ENCODE measurements at regions not wholly inside any gene's neighbourhood (a gene's known extent, or its start where the extent isn't known, plus 50 kb on each side); places are given as distances from the start of the nearest gene placed in this dataset.
"Not testable (repeated sequence)": the region's sequence is repeated elsewhere in the genome, so short reads cannot be mapped to it uniquely, and the experiment has no call there.

DNA sequence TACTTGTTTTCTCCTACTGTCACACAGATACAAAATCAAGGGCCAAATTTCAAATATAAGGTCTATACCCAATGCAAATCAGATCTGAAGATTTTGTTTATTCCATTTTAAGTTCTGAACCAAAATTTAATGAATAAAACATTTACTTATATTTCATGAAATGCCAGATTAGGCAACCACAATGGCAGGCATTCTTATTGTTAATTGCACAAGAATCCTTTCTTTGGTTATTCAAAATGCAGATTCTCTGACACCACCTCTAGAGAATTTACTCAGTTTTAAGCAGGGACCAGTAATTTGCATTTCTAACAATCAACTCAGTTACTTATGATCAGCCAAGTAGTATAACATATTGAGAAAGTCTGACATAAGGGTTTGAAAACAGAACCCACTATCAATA, 972.4 kb upstream of the ACO1 start:
- Histone ChIP-seq H3K27me3 (no peaks in the 10 kb centered on the region), H3K4me1 (no peaks in the 10 kb centered on the region), H3K9me3 (no peaks in the 10 kb centered on the region), H3K36me3 (no peaks in the 10 kb centered on the region), H3K27ac (no peak overlapping the region), H3K4me3 (no peak overlapping the region)
- TF ChIP-seq, protein P1, sequence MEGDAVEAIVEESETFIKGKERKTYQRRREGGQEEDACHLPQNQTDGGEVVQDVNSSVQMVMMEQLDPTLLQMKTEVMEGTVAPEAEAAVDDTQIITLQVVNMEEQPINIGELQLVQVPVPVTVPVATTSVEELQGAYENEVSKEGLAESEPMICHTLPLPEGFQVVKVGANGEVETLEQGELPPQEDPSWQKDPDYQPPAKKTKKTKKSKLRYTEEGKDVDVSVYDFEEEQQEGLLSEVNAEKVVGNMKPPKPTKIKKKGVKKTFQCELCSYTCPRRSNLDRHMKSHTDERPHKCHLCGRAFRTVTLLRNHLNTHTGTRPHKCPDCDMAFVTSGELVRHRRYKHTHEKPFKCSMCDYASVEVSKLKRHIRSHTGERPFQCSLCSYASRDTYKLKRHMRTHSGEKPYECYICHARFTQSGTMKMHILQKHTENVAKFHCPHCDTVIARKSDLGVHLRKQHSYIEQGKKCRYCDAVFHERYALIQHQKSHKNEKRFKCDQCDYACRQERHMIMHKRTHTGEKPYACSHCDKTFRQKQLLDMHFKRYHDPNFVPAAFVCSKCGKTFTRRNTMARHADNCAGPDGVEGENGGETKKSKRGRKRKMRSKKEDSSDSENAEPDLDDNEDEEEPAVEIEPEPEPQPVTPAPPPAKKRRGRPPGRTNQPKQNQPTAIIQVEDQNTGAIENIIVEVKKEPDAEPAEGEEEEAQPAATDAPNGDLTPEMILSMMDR (IDR thresholded peaks at IDR 0.05) = no peak
- DNase-seq (no peak), ATAC-seq (no peak)
- intact Hi-C loops (cut with DNase I) = no loop called here

DNA sequence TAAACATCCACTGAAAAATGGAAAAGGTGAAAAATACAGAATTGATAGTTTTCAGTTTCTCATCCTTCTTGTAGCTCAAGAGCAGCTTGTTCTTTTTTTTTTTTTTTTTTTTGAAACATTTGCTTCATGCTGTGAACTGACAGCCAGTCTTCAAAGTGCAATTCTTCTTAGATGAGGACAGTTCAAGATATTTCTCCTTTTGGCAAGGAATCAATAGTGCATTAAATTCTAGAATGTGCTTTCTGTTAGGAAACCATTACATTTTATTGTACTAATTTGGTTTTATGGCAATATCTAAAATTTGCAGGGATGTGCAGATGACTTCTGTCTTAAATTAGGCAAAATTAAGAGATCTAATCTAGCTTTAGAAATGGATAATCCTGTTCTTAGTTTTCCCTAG, 969.3 kb upstream of the ACO1 start:
- intact Hi-C loops (cut with DNase I) = no loop called here
- H3K27me3 ChIP-seq = no peaks in the 10 kb centered on the region

DNA sequence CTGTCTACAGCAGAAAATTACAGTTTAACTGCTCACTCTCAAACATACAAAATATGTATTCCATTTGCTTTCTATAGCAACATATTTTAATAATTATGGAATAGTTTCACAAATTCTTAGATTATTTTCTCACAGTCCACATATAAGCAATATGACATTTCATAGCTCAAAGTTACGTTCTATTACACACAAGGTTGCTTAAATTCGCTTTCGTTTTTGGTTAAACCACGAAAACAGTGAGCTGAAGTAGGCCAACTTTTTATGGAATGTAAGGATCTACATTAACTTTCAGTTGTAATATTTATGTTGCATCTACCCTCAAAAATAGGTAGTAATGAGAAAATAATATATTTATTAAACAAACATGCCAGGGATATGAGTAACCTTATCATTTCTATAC, 966.0 kb upstream of the ACO1 start:
- intact Hi-C loops (cut with DNase I) = no loop called here
- H3K27me3 ChIP-seq = no peaks in the 10 kb centered on the region

More for the DNA sequence above, 969.3 kb upstream of the ACO1 start:
- Histone ChIP-seq H3K9me3 (no peaks in the 10 kb centered on the region), H3K27ac (no peak overlapping the region), H3K36me3 (no peaks in the 10 kb centered on the region), H3K4me3 (no peak overlapping the region), H3K4me1 (no peaks in the 10 kb centered on the region)
- DNase-seq (no peak), ATAC-seq (no peak)
- TF ChIP-seq, protein P1 (IDR thresholded peaks at IDR 0.05) = no peak

DNA sequence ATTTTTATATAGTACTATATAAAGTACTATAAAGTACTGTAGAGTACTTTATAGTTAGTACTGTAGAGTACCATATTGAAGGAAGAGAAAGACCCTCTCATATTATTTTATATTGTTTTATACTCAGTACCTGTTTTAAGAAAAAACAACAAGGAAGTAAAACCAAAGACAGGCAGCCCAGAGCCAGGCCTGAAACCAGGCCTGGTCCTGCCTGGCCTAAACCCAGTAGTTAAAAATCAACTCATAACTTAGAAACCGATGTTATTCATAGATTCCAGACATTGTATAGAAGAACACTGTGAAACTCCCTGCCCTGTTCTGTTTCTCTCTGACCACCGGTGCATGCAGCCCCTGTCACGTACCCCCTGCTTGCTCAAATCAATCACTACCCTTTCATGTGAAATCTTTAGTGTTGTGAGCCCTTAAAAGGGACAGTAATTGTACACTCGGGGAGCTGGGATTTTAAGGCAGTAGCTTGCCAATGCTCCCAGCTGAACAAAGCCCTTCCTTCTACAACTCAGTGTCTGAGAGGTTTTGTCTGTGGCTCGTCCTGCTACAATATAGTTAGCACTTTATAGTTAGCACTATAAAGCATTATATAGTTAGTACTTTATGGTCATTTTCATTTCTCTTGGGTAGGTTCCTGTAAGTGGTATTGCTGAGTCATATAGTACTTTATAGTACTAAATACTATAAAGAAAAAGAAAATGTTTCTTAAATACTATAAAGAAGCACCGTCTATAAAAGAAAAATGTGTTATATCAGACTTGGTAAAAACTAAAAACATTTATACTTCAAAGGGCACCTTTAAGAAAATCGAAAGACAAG, 940.6 kb upstream of the ACO1 start:
- H3K9me3 ChIP-seq; H3K4me3 ChIP-seq; H3K4me1 ChIP-seq; ATAC-seq; intact Hi-C loops (cut with DNase I); DNase-seq; H3K27me3 ChIP-seq; H3K36me3 ChIP-seq; H3K27ac ChIP-seq: not testable (repeated sequence)

More for the DNA sequence above, 966.0 kb upstream of the ACO1 start:
- Histone ChIP-seq H3K4me3 (no peak overlapping the region), H3K27ac (no peak overlapping the region), H3K9me3 (no peaks in the 10 kb centered on the region), H3K4me1 (no peaks in the 10 kb centered on the region), H3K36me3 (no peaks in the 10 kb centered on the region)
- TF ChIP-seq, protein P1 (IDR thresholded peaks at IDR 0.05) = no peak
- ATAC-seq (no peak), DNase-seq (no peak)

DNA sequence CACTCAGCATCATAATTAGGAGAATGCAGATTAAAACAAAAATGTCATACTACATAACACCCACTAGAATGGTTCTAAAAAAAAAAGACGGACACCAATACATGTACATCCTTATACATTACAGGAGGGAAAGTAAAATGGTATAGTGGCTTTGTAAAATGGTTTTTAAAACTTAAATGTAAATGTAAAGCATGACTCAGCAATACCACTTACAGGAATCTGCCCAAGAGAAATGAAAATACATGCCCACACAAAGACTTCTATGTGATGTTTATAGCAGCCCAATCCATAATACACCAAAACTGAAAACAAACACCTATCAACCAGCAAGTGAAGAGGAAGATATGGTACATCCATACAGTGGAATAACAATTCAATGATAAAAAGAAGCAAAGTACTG, 939.1 kb upstream of the ACO1 start:
- TF ChIP-seq, protein P1 (IDR thresholded peaks at IDR 0.05) = no peak

DNA sequence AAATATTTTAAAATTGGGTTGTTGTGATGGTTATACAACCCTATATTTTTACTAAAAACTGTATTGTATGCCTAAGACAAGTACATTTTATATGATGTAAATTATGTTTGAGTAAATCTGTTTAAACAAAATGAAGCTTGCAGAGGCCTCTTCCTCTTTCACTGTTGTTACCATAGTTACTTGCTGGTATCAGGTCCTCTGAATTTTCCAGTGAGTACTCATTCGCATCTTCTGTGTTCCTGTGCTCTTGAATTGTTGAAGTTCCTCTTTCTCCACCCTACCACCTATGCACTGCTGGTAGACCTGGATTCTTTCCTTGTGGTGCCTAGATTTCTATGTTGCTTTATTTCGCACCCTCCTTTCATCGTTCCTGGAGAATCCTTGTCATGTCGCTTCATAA, 938.5 kb upstream of the ACO1 start:
- no peak overlapping the region for H3K4me3 ChIP-seq
- no peak overlapping the region for H3K27ac ChIP-seq
- H3K36me3 ChIP-seq = no peaks in the 10 kb centered on the region
- TF ChIP-seq, protein P1 (IDR thresholded peaks at IDR 0.05) = no peak
- no peaks in the 10 kb centered on the region for H3K27me3 ChIP-seq
- ATAC-seq = no peak
- no peak for DNase-seq
- H3K4me1 ChIP-seq = no peaks in the 10 kb centered on the region
- intact Hi-C loops (cut with DNase I) = no loop called here
- H3K9me3 ChIP-seq = no peaks in the 10 kb centered on the region

More for the DNA sequence above, 939.1 kb upstream of the ACO1 start:
- Histone ChIP-seq H3K36me3 (no peaks in the 10 kb centered on the region), H3K4me1 (no peaks in the 10 kb centered on the region), H3K9me3 (no peaks in the 10 kb centered on the region), H3K27me3 (no peaks in the 10 kb centered on the region), H3K4me3 (no peak overlapping the region), H3K27ac (no peak overlapping the region)
- intact Hi-C loops (cut with DNase I) = no loop called here
- ATAC-seq (no peak), DNase-seq (no peak)
